GM21526 (cell line): ENCODE measurements at regions not wholly inside any gene's neighbourhood (a gene's known extent, or its start where the extent isn't known, plus 50 kb on each side); places are given as distances from the start of the nearest gene placed in this dataset.
A peak's percentile ranks its signal among the peaks of the same experiment; 100 is the strongest.

Experiments
- ATAC-seq: cut with Tn5 transposase; IDR thresholded peaks from one replicate; pipeline ENCODE4 v1.9.1; 2021; ENCODE audit warnings: moderate library complexity; ENCODE audit not compliant: unreplicated experiment, low FRiP score

GRCh38 chr6:11332463-11332862 lies 100.0 kb upstream of the NEDD9 start:
- ATAC-seq = no peak

- ATAC-seq = no peak
Measured at GRCh38 chr6:11331111-11331510, 98.6 kb upstream of the NEDD9 start.

- no peak for ATAC-seq
Measured at GRCh38 chr6:11330413-11330760, 97.9 kb upstream of the NEDD9 start.

- no peak for ATAC-seq
Measured at GRCh38 chr6:11329726-11330412, 97.4 kb upstream of the NEDD9 start.

GRCh38 chr6:11328613-11329247 lies 96.3 kb upstream of the NEDD9 start:
- ATAC-seq = no peak

- ATAC-seq = no peak
Measured at GRCh38 chr6:11327961-11328360, 95.5 kb upstream of the NEDD9 start.

- ATAC-seq = no peak
Measured at GRCh38 chr6:11326116-11326515, 93.6 kb upstream of the NEDD9 start.

- ATAC-seq = peak; percentile 60
Measured at GRCh38 chr6:11324453-11325015, 92.1 kb upstream of the NEDD9 start.

GRCh38 chr6:11323666-11324452 lies 91.4 kb upstream of the NEDD9 start:
- peak; percentile 52 for ATAC-seq

- no peak for ATAC-seq
Measured at GRCh38 chr6:11322252-11322885, 89.9 kb upstream of the NEDD9 start.

GRCh38 chr6:11320914-11321597 lies 88.6 kb upstream of the NEDD9 start:
- no peak for ATAC-seq

- no peak for ATAC-seq
Measured at GRCh38 chr6:11318835-11319813, 86.7 kb upstream of the NEDD9 start.

GRCh38 chr6:11317885-11318771 lies 85.7 kb upstream of the NEDD9 start:
- peak; percentile 65 for ATAC-seq

- no peak for ATAC-seq
Measured at GRCh38 chr6:11315743-11316437, 83.4 kb upstream of the NEDD9 start.

GRCh38 chr6:11313207-11313606 lies 80.7 kb upstream of the NEDD9 start:
- ATAC-seq = no peak

GRCh38 chr6:11311970-11312369 lies 79.5 kb upstream of the NEDD9 start:
- ATAC-seq = no peak

GRCh38 chr6:11309947-11310665 lies 77.6 kb upstream of the NEDD9 start:
- no peak for ATAC-seq
